KG1 (cell line): ENCODE measurements at regions not wholly inside any gene's neighbourhood (a gene's known extent, or its start where the extent isn't known, plus 50 kb on each side); places are given as distances from the start of the nearest gene placed in this dataset.
"Not testable (repeated sequence)": the region's sequence is repeated elsewhere in the genome, so short reads cannot be mapped to it uniquely, and the experiment has no call there.

Experiments used
- DNase-seq: peaks from one replicate; lab custom pipeline; 2025; lab: John Stamatoyannopoulos, UW

GRCh38 chr12:127170226-127171180 is 1096.5 kb upstream of the TMEM132C start:
- DNase-seq, result no peak

GRCh38 chr12:127172861-127173260 is 1094.1 kb upstream of the TMEM132C start:
- no peak for DNase-seq

- DNase-seq, result not testable (repeated sequence)
These were observed 1093.0 kb upstream of the TMEM132C start for GRCh38 chr12:127173971-127174370.

- DNase-seq, result no peak
These were observed 1092.1 kb upstream of the TMEM132C start for GRCh38 chr12:127174881-127175280.

- no peak for DNase-seq
These were observed 1091.6 kb upstream of the TMEM132C start for GRCh38 chr12:127175361-127175760.

GRCh38 chr12:127176804-127177203 is 1090.2 kb upstream of the TMEM132C start:
- DNase-seq, result no peak

- DNase-seq, result no peak
These were observed 1088.9 kb upstream of the TMEM132C start for GRCh38 chr12:127178052-127178451.

- no peak for DNase-seq
These were observed 1088.5 kb upstream of the TMEM132C start for GRCh38 chr12:127178463-127178862.

- no peak for DNase-seq
These were observed 1087.8 kb upstream of the TMEM132C start for GRCh38 chr12:127179176-127179575.

GRCh38 chr12:127182018-127182417 is 1085.0 kb upstream of the TMEM132C start:
- DNase-seq, result no peak

GRCh38 chr12:127189992-127190391 is 1077.0 kb upstream of the TMEM132C start:
- no peak for DNase-seq

- no peak for DNase-seq
These were observed 1075.8 kb upstream of the TMEM132C start for GRCh38 chr12:127191129-127191528.

- no peak for DNase-seq
These were observed 1074.6 kb upstream of the TMEM132C start for GRCh38 chr12:127192391-127192790.

- no peak for DNase-seq
These were observed 1073.6 kb upstream of the TMEM132C start for GRCh38 chr12:127193341-127193740.

- DNase-seq, result no peak
These were observed 1072.8 kb upstream of the TMEM132C start for GRCh38 chr12:127194176-127194575.

- no peak for DNase-seq
These were observed 1061.0 kb upstream of the TMEM132C start for GRCh38 chr12:127205781-127206555.

GRCh38 chr12:127209318-127209717 is 1057.7 kb upstream of the TMEM132C start:
- DNase-seq, result no peak

- DNase-seq, result no peak
These were observed 1052.8 kb upstream of the TMEM132C start for GRCh38 chr12:127214186-127214585.

- DNase-seq, result no peak
These were observed 1044.0 kb upstream of the TMEM132C start for GRCh38 chr12:127223011-127223410.

GRCh38 chr12:127223731-127224130 is 1043.2 kb upstream of the TMEM132C start:
- DNase-seq, result no peak

GRCh38 chr12:127230843-127231260 is 1036.1 kb upstream of the TMEM132C start:
- DNase-seq, result no peak

GRCh38 chr12:127231371-127231770 is 1035.6 kb upstream of the TMEM132C start:
- no peak for DNase-seq

- DNase-seq, result no peak
These were observed 1034.0 kb upstream of the TMEM132C start for GRCh38 chr12:127233016-127233415.
